Central memory CD8-positive, alpha-beta T cell (primary cell): ENCODE measurements at regions not wholly inside any gene's neighbourhood (a gene's known extent, or its start where the extent isn't known, plus 50 kb on each side); places are given as distances from the start of the nearest gene placed in this dataset.
"Not testable (repeated sequence)": the region's sequence is repeated elsewhere in the genome, so short reads cannot be mapped to it uniquely, and the experiment has no call there.

Source experiments
- ATAC-seq: fragments of 150-1000 bp; cut with Tn5 transposase; replicated peaks from 2 replicates; pipeline ENCODE4 v1.10.0; 2022; ENCODE audit warnings: mild to moderate bottlenecking, moderate FRiP score, moderate number of reproducible peaks; ENCODE audit not compliant: poor library complexity, severe bottlenecking; ENCODE audit errors: extremely low read depth
- DNase-seq, 2 donors: peaks; one replicate each; pipeline ENCODE4 v3.0.0; 2021; ENCODE audit warnings: low spot score in 2 of 2
- H3K27ac Mint-ChIP-seq: one replicate; pipeline ENCODE4 v1.8.0; 2022; ENCODE audit warnings: low read depth, mild to moderate bottlenecking, moderate library complexity, mixed read lengths
- H3K27me3 Mint-ChIP-seq: one replicate; pipeline ENCODE4 v1.8.0; 2022; ENCODE audit warnings: mixed read lengths
- H3K36me3 Mint-ChIP-seq: one replicate; pipeline ENCODE4 v1.8.0; 2022; ENCODE audit warnings: mild to moderate bottlenecking, moderate library complexity, mixed read lengths; ENCODE audit not compliant: insufficient read depth
- H3K4me1 Mint-ChIP-seq: one replicate; pipeline ENCODE4 v1.8.0; 2022; ENCODE audit warnings: mixed read lengths
- H3K4me3 Mint-ChIP-seq: one replicate; pipeline ENCODE4 v1.8.0; 2022; ENCODE audit warnings: mild to moderate bottlenecking, moderate library complexity, mixed read lengths
- H3K9me3 Mint-ChIP-seq: one replicate; pipeline ENCODE4 v1.8.0; 2022; ENCODE audit warnings: mixed read lengths

GRCh38 chrX:19245711-19246269 lies 97.9 kb upstream of the PDHA1 start:
- no peaks in the 10 kb centered on the region for H3K36me3 Mint-ChIP-seq
- H3K4me3 Mint-ChIP-seq: no peak overlapping the region
- ATAC-seq (no peak), DNase-seq (no peak)
- H3K4me1 Mint-ChIP-seq: no peaks in the 10 kb centered on the region
- no peak overlapping the region for H3K27ac Mint-ChIP-seq
- no peaks in the 10 kb centered on the region for H3K27me3 Mint-ChIP-seq
- H3K9me3 Mint-ChIP-seq: peaks cover 16% of the 10 kb centered on the region

- H3K4me3 Mint-ChIP-seq: no peak overlapping the region
- no peak for ATAC-seq
- H3K27ac Mint-ChIP-seq: no peak overlapping the region
- H3K9me3 Mint-ChIP-seq: no peaks in the 10 kb centered on the region
- H3K27me3 Mint-ChIP-seq: peaks cover 20% of the 10 kb centered on the region
- no peaks in the 10 kb centered on the region for H3K4me1 Mint-ChIP-seq
- DNase-seq: no peak
- H3K36me3 Mint-ChIP-seq: no peaks in the 10 kb centered on the region
Observed at GRCh38 chrX:19256986-19257385, 86.7 kb upstream of the PDHA1 start.

- H3K9me3 Mint-ChIP-seq, H3K36me3 Mint-ChIP-seq, ATAC-seq, H3K27ac Mint-ChIP-seq, DNase-seq, H3K4me1 Mint-ChIP-seq, H3K4me3 Mint-ChIP-seq, H3K27me3 Mint-ChIP-seq: not testable (repeated sequence)
Observed at GRCh38 chrX:19261026-19261425, 82.7 kb upstream of the PDHA1 start.

- H3K4me1 Mint-ChIP-seq: no peaks in the 10 kb centered on the region
- H3K9me3 Mint-ChIP-seq: no peaks in the 10 kb centered on the region
- no peaks in the 10 kb centered on the region for H3K36me3 Mint-ChIP-seq
- ATAC-seq: no peak
- H3K4me3 Mint-ChIP-seq: no peak overlapping the region
- H3K27ac Mint-ChIP-seq: no peak overlapping the region
- H3K27me3 Mint-ChIP-seq: no peaks in the 10 kb centered on the region
- no peak for DNase-seq
Observed at GRCh38 chrX:19270727-19271126, 73.0 kb upstream of the PDHA1 start.

- Mint-ChIP-seq H3K27ac (no peak overlapping the region), H3K4me1 (no peaks in the 10 kb centered on the region)
- DNase-seq: no peak
Observed at GRCh38 chrX:19272452-19272851, 71.3 kb upstream of the PDHA1 start.

GRCh38 chrX:19280636-19281035 lies 63.1 kb upstream of the PDHA1 start:
- Mint-ChIP-seq H3K9me3 (no peaks in the 10 kb centered on the region), H3K36me3 (no peaks in the 10 kb centered on the region), H3K27me3 (no peaks in the 10 kb centered on the region), H3K27ac (no peak overlapping the region), H3K4me1 (no peaks in the 10 kb centered on the region), H3K4me3 (no peak overlapping the region)
- ATAC-seq (no peak), DNase-seq (no peak)

More at GRCh38 chrX:19272452-19272851, 71.3 kb upstream of the PDHA1 start:
- Mint-ChIP-seq H3K4me3 (no peak overlapping the region), H3K36me3 (no peaks in the 10 kb centered on the region), H3K27me3 (no peaks in the 10 kb centered on the region), H3K9me3 (no peaks in the 10 kb centered on the region)
- no peak for ATAC-seq

GRCh38 chrX:19281256-19281655 lies 62.5 kb upstream of the PDHA1 start:
- Mint-ChIP-seq H3K27me3 (peaks cover 4% of the 10 kb centered on the region), H3K4me1 (no peaks in the 10 kb centered on the region), H3K27ac (no peak overlapping the region), H3K4me3 (no peak overlapping the region), H3K9me3 (no peaks in the 10 kb centered on the region), H3K36me3 (no peaks in the 10 kb centered on the region)
- no peak for DNase-seq
- ATAC-seq: no peak

- H3K27ac Mint-ChIP-seq: no peak overlapping the region
- no peak for DNase-seq
Observed at GRCh38 chrX:19283597-19284339, 60.0 kb upstream of the PDHA1 start.

GRCh38 chrX:19285857-19286256 lies 57.9 kb upstream of the PDHA1 start:
- ATAC-seq: no peak
- no peaks in the 10 kb centered on the region for H3K4me1 Mint-ChIP-seq
- H3K9me3 Mint-ChIP-seq: no peaks in the 10 kb centered on the region
- H3K4me3 Mint-ChIP-seq: no peak overlapping the region
- no peak overlapping the region for H3K27ac Mint-ChIP-seq
- H3K27me3 Mint-ChIP-seq: peaks cover 36% of the 10 kb centered on the region
- H3K36me3 Mint-ChIP-seq: no peaks in the 10 kb centered on the region
- DNase-seq: no peak

More at GRCh38 chrX:19283597-19284339, 60.0 kb upstream of the PDHA1 start:
- Mint-ChIP-seq H3K36me3 (no peaks in the 10 kb centered on the region), H3K4me3 (no peak overlapping the region), H3K9me3 (no peaks in the 10 kb centered on the region), H3K27me3 (peaks cover 18% of the 10 kb centered on the region), H3K4me1 (no peaks in the 10 kb centered on the region)
- ATAC-seq: no peak

- ATAC-seq: no peak
- H3K4me1 Mint-ChIP-seq: no peaks in the 10 kb centered on the region
- no peak overlapping the region for H3K27ac Mint-ChIP-seq
- no peak for DNase-seq
- peaks cover 39% of the 10 kb centered on the region for H3K27me3 Mint-ChIP-seq
- no peak overlapping the region for H3K4me3 Mint-ChIP-seq
- no peaks in the 10 kb centered on the region for H3K36me3 Mint-ChIP-seq
- no peaks in the 10 kb centered on the region for H3K9me3 Mint-ChIP-seq
Observed at GRCh38 chrX:19291086-19291485, 52.6 kb upstream of the PDHA1 start.

GRCh38 chrX:19293606-19294325 lies 50.0 kb upstream of the PDHA1 start:
- Mint-ChIP-seq H3K9me3 (no peaks in the 10 kb centered on the region), H3K27ac (no peak overlapping the region), H3K27me3 (peaks cover 30% of the 10 kb centered on the region), H3K4me3 (no peak overlapping the region), H3K36me3 (no peaks in the 10 kb centered on the region), H3K4me1 (no peaks in the 10 kb centered on the region)
- DNase-seq: no peak
- no peak for ATAC-seq
